Activated CD4-positive, alpha-beta T cell treated with anti-CD3 and anti-CD28 coated beads, Interleukin-2, amount 10 ng/mL, durations not matched to agents 24 days and 14 days (primary cell): ENCODE measurements at regions not wholly inside any gene's neighbourhood (a gene's known extent, or its start where the extent isn't known, plus 50 kb on each side); places are given as distances from the start of the nearest gene placed in this dataset.

Experiments
- DNase-seq: peaks from one replicate; pipeline ENCODE4 v3.0.0; 2022
- H3K27ac Mint-ChIP-seq: one replicate; pipeline ENCODE4 v1.8.0; 2022; ENCODE audit warnings: mild to moderate bottlenecking, mixed read lengths
- H3K27me3 Mint-ChIP-seq: one replicate; pipeline ENCODE4 v1.8.0; 2022; ENCODE audit warnings: mixed read lengths
- H3K36me3 Mint-ChIP-seq: one replicate; pipeline ENCODE4 v1.8.0; 2022; ENCODE audit warnings: low read depth, mild to moderate bottlenecking, mixed read lengths
- H3K4me1 Mint-ChIP-seq: one replicate; pipeline ENCODE4 v1.8.0; 2021; ENCODE audit warnings: mixed read lengths
- H3K4me3 Mint-ChIP-seq: one replicate; pipeline ENCODE4 v1.8.0; 2022; ENCODE audit warnings: mild to moderate bottlenecking, moderate library complexity, mixed read lengths
- H3K9me3 Mint-ChIP-seq: one replicate; pipeline ENCODE4 v1.8.0; 2021; ENCODE audit warnings: mixed read lengths
- intact Hi-C: fragments of 100-400 bp; cut with micrococcal nuclease; formaldehyde crosslinking; loops from one replicate; pipeline ENCODE4 v1.15.1; 2023

DNA sequence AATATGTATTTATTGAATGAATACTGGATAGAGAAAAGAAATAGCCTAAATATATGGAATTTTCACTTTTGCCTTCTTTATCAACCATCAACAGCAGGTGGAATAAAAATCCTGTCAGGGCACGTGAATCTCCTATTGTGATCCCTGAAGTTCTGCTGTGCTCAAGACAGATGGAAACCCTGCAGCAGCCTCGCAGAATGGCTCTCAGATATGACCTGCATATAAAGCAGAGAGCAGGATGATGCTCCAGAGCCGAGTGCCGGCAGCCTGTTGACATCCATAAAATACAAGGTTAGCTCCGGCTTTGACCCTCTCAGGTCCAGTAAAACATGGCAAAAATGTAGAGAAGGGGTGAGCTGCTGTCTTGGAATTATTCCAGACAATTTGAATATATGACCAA is 659.3 kb downstream of the DIAPH3 start:
- H3K27ac Mint-ChIP-seq: no peak overlapping the region
- intact Hi-C loops: no loop called here
- no peaks in the 10 kb centered on the region for H3K4me1 Mint-ChIP-seq
- no peaks in the 10 kb centered on the region for H3K9me3 Mint-ChIP-seq
- no peaks in the 10 kb centered on the region for H3K27me3 Mint-ChIP-seq
- no peaks in the 10 kb centered on the region for H3K36me3 Mint-ChIP-seq
- H3K4me3 Mint-ChIP-seq: no peak overlapping the region
- DNase-seq: no peak

DNA sequence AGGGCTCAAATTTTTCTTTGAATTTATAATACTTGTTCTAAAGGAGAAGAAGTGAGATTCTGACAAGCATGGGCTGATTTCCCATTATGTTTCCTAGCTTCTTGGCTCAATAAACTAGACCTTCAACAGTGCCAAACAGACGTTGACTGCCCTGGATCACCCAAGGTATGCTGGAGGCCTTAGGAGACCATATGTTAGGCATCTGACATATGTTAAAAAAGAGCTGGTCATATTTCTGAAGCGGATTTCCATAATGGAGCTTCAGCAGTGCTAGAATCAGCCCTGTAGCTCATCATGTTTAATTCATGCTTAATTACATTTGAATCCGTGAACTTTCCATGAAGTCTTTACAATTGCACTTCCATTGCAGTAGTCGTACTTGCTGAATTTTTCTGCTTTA is 653.3 kb downstream of the DIAPH3 start:
- intact Hi-C loops: no loop called here
- no peak overlapping the region for H3K27ac Mint-ChIP-seq
- H3K27me3 Mint-ChIP-seq: no peaks in the 10 kb centered on the region
- no peaks in the 10 kb centered on the region for H3K9me3 Mint-ChIP-seq
- no peak overlapping the region for H3K4me3 Mint-ChIP-seq
- DNase-seq: no peak
- no peaks in the 10 kb centered on the region for H3K36me3 Mint-ChIP-seq
- H3K4me1 Mint-ChIP-seq: no peaks in the 10 kb centered on the region

DNA sequence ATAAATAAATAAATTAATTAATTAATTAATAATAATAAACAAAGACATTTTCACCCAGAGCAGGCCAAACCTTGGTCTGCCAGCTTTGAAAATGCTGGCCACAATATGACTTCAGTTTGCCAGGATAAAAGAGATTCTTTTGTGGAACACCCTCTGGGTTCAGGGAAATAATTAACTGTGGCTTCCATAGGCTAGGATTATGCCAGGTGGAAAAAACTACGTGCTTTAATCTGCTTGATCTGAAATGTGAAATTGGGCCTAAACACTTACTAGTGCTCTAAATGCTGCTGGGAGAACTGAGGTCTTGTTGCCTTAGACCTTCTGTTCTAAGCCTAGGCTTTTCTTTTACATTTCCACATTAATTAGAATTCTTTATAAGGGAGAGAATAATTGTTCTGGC is 650.0 kb downstream of the DIAPH3 start:
- H3K36me3 Mint-ChIP-seq: no peaks in the 10 kb centered on the region
- no peaks in the 10 kb centered on the region for H3K27me3 Mint-ChIP-seq

GRCh38 chr13:59514316-59514715 is 649.4 kb downstream of the DIAPH3 start:
- H3K36me3 Mint-ChIP-seq: no peaks in the 10 kb centered on the region
- no peaks in the 10 kb centered on the region for H3K27me3 Mint-ChIP-seq
- no peaks in the 10 kb centered on the region for H3K9me3 Mint-ChIP-seq
- no peaks in the 10 kb centered on the region for H3K4me1 Mint-ChIP-seq
- no peak for DNase-seq
- intact Hi-C loops: no loop called here
- no peak overlapping the region for H3K27ac Mint-ChIP-seq
- no peak overlapping the region for H3K4me3 Mint-ChIP-seq

More for the DNA sequence above, 650.0 kb downstream of the DIAPH3 start:
- no peaks in the 10 kb centered on the region for H3K4me1 Mint-ChIP-seq
- no peak overlapping the region for H3K27ac Mint-ChIP-seq
- H3K4me3 Mint-ChIP-seq: no peak overlapping the region
- DNase-seq: no peak
- H3K9me3 Mint-ChIP-seq: no peaks in the 10 kb centered on the region
- intact Hi-C loops: no loop called here

- no peaks in the 10 kb centered on the region for H3K27me3 Mint-ChIP-seq
- intact Hi-C loops: no loop called here
- H3K27ac Mint-ChIP-seq: no peak overlapping the region
- H3K36me3 Mint-ChIP-seq: no peaks in the 10 kb centered on the region
- H3K9me3 Mint-ChIP-seq: no peaks in the 10 kb centered on the region
- no peak overlapping the region for H3K4me3 Mint-ChIP-seq
- DNase-seq: no peak
- no peaks in the 10 kb centered on the region for H3K4me1 Mint-ChIP-seq
These were observed 643.9 kb downstream of the DIAPH3 start for GRCh38 chr13:59519819-59520218.

GRCh38 chr13:59521549-59521948 is 642.2 kb downstream of the DIAPH3 start:
- intact Hi-C loops: no loop called here
- DNase-seq: no peak
- Mint-ChIP-seq H3K4me3 (no peak overlapping the region), H3K27me3 (no peaks in the 10 kb centered on the region), H3K4me1 (no peaks in the 10 kb centered on the region), H3K27ac (no peak overlapping the region), H3K9me3 (no peaks in the 10 kb centered on the region), H3K36me3 (no peaks in the 10 kb centered on the region)

DNA sequence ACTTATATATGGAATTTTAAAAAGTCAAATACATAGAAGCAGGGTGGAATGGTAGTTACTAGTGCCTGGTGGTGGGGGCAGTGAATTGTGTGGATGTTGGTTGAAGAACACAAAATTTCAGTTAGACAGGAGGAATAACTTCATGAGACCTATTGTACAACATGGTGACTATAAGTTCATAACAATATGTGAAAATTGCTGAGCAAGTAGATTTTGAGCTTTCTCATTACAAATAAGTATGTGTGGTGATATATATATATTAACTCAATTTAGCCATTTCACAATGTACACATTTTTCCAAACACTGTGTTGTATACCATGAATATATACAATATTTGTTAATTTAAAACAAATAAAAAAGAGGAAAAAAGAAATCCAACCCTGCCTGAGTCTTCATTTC is 641.1 kb downstream of the DIAPH3 start:
- H3K27me3 Mint-ChIP-seq: no peaks in the 10 kb centered on the region
- no peak overlapping the region for H3K4me3 Mint-ChIP-seq

DNA sequence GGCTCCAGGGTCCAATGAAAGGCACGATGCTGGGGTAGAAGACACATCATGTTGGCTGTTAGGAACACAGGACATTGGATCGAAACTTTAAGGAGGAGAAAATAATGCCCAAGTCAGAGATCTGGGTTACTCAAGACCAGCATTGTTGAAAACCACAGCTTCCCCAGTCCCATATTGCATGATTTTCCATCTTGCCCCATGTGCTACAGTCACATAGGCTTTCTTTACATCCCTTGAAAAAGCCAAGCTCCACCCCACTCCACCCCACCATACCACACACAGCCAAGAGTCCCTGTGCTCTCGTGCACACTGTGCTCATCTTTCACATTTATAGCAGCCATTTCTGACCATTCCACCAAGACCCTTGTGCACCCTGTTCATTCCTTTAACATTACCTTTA is 636.2 kb downstream of the DIAPH3 start:
- H3K27ac Mint-ChIP-seq: no peak overlapping the region
- no peak overlapping the region for H3K4me3 Mint-ChIP-seq
- DNase-seq: no peak
- peaks cover 4% of the 10 kb centered on the region for H3K4me1 Mint-ChIP-seq
- intact Hi-C loops: no loop called here
- H3K36me3 Mint-ChIP-seq: no peaks in the 10 kb centered on the region
- H3K27me3 Mint-ChIP-seq: no peaks in the 10 kb centered on the region
- no peaks in the 10 kb centered on the region for H3K9me3 Mint-ChIP-seq

More for the DNA sequence above, 641.1 kb downstream of the DIAPH3 start:
- no peaks in the 10 kb centered on the region for H3K9me3 Mint-ChIP-seq
- no peaks in the 10 kb centered on the region for H3K4me1 Mint-ChIP-seq
- H3K36me3 Mint-ChIP-seq: no peaks in the 10 kb centered on the region
- DNase-seq: no peak
- intact Hi-C loops: no loop called here
- no peak overlapping the region for H3K27ac Mint-ChIP-seq

- H3K27ac Mint-ChIP-seq: no peak overlapping the region
- H3K9me3 Mint-ChIP-seq: no peaks in the 10 kb centered on the region
- H3K27me3 Mint-ChIP-seq: no peaks in the 10 kb centered on the region
- intact Hi-C loops: no loop called here
- no peak for DNase-seq
- H3K4me3 Mint-ChIP-seq: no peak overlapping the region
- H3K36me3 Mint-ChIP-seq: no peaks in the 10 kb centered on the region
- peaks cover 4% of the 10 kb centered on the region for H3K4me1 Mint-ChIP-seq
These were observed 632.1 kb downstream of the DIAPH3 start for GRCh38 chr13:59531571-59532091.

- Mint-ChIP-seq H3K4me3 (no peak overlapping the region), H3K27ac (no peak overlapping the region)
These were observed 631.3 kb downstream of the DIAPH3 start for GRCh38 chr13:59532405-59532804.

DNA sequence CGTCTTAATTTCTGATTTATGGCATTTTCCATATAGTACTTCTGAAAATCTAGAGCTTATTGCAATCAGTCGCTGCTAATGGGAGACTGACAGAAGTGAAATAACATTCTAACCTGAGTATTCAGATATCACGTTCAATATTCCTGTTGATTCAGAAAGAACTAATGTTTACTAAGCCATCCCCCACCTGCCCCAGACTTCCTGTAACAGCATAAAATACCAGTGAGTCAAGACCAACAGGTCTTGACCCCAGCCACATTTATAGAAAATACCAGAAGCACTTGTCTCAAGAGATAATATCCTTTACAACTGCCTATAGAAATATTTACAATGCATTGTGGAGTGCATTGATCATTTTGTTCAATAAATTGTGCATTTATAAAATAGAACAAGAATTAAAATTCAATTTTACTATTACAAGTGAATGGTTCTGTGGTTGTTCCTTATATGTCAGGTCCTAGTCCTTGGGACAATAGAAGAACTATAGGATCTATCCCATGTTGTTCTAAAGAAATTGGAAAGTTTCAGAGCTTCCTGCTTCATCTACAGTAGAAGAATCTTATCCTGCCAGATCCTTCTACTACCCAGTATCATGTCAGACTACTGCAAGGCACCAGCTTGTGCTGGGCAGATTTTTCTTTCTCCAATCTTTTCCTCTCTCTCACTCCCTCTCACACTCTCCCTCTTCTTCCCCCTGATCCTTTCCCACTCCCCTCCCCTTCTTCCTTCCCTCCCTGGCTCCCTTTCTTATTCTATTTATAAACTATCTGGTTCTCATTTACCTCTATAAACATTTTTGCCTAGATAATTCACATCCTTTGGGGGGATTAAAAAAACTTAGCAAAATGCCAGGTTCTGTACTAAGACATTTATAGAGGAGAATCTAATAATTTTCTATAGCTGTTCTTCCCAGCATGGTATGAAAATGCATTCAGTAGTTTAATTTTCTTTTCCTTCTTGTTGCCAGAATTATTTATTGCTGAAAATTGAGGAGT is 629.9 kb downstream of the DIAPH3 start:
- intact Hi-C loops: no loop called here
- no peak overlapping the region for H3K4me3 Mint-ChIP-seq
- no peaks in the 10 kb centered on the region for H3K27me3 Mint-ChIP-seq
- DNase-seq: no peak
- H3K9me3 Mint-ChIP-seq: no peaks in the 10 kb centered on the region
- peaks cover 4% of the 10 kb centered on the region for H3K4me1 Mint-ChIP-seq
- no peak overlapping the region for H3K27ac Mint-ChIP-seq
- no peaks in the 10 kb centered on the region for H3K36me3 Mint-ChIP-seq

More at GRCh38 chr13:59532405-59532804, 631.3 kb downstream of the DIAPH3 start:
- DNase-seq: no peak
- Mint-ChIP-seq H3K4me1 (peaks cover 4% of the 10 kb centered on the region), H3K9me3 (no peaks in the 10 kb centered on the region), H3K36me3 (no peaks in the 10 kb centered on the region), H3K27me3 (no peaks in the 10 kb centered on the region)
- intact Hi-C loops: no loop called here

DNA sequence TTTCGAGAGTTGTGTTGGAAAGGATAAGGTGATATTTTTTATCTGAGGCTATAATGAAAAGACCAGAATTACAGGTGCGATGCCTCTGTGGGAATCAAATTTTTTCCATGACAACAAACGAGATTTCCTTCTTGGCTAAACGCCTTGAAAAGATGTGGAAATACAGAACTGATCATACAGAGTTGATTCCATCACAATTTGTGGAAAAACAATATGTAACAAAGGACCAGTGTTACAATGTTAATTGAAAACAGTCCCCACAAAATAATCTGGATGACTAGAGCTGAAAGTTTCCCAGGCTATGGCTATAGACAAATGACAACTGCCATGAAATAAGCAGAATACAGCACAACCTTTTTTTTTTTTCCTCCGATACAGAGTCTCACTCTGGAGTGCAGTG is 628.9 kb downstream of the DIAPH3 start:
- Mint-ChIP-seq H3K9me3 (no peaks in the 10 kb centered on the region), H3K4me3 (no peak overlapping the region), H3K27ac (no peak overlapping the region), H3K36me3 (no peaks in the 10 kb centered on the region), H3K27me3 (no peaks in the 10 kb centered on the region), H3K4me1 (peaks cover 4% of the 10 kb centered on the region)
- no peak for DNase-seq
- intact Hi-C loops: no loop called here

GRCh38 chr13:59537500-59537899 is 626.2 kb downstream of the DIAPH3 start:
- Mint-ChIP-seq H3K27ac (no peak overlapping the region), H3K4me3 (no peak overlapping the region), H3K36me3 (no peaks in the 10 kb centered on the region), H3K27me3 (no peaks in the 10 kb centered on the region), H3K9me3 (no peaks in the 10 kb centered on the region), H3K4me1 (no peaks in the 10 kb centered on the region)
- intact Hi-C loops: no loop called here
- no peak for DNase-seq

GRCh38 chr13:59538512-59538911 is 625.2 kb downstream of the DIAPH3 start:
- Mint-ChIP-seq H3K27me3 (no peaks in the 10 kb centered on the region), H3K4me1 (no peaks in the 10 kb centered on the region), H3K9me3 (no peaks in the 10 kb centered on the region), H3K36me3 (no peaks in the 10 kb centered on the region), H3K4me3 (no peak overlapping the region), H3K27ac (no peak overlapping the region)
- intact Hi-C loops: no loop called here
- DNase-seq: no peak
